Esophagus squamous epithelium (tissue), 4 donors: ENCODE measurements at regions not wholly inside any gene's neighbourhood (a gene's known extent, or its start where the extent isn't known, plus 50 kb on each side); places are given as distances from the start of the nearest gene placed in this dataset.

ENCODE experiments used
- CTCF ChIP-seq, 6 experiments: fragments of 450-650 bp in 4 of 6; fragments of 200-600 bp in 2 of 6; sonication (generic) in 2 of 6; IDR thresholded peaks; one replicate each; pipeline ENCODE4 v1.5.1; 2016 to 2019; ENCODE audit warnings: antibody characterized with exemption in 6 of 6, mild to moderate bottlenecking in 4 of 6, moderate library complexity in 4 of 6
- POLR2A ChIP-seq, 4 donors: fragments of 450-650 bp; IDR thresholded peaks; one replicate each; pipeline ENCODE4 v1.6.1; 2017; ENCODE audit warnings: antibody characterized with exemption in 4 of 4, mild to moderate bottlenecking in 4 of 4, moderate library complexity in 3 of 4

GRCh38 chr22:27651486-27651885 lies 150.1 kb downstream of the MN1 start:
- no peak for TF ChIP-seq CTCF (IDR thresholded peaks at IDR 0.05)
- no peak for TF ChIP-seq POLR2A (IDR thresholded peaks at IDR 0.05)
